ENCODE measurements at regions not wholly inside any gene's neighbourhood (a gene's known extent, or its start where the extent isn't known, plus 50 kb on each side); places are given as distances from the start of the nearest gene placed in this dataset.

- TF ChIP-seq CTCF (IDR thresholded peaks at IDR 0.05) (no peak), EP300 (IDR thresholded peaks at IDR 0.05) (no peak)
These were observed 204.7 kb downstream of the ANKRD60 start for GRCh38 chr20:58023781-58024180.
